Stimulated activated CD8-positive, alpha-beta memory T cell treated with anti-CD3 and anti-CD28 coated beads, Interleukin-4, amount 100 ng/mL, for 1 hour (primary cell): ENCODE measurements at regions not wholly inside any gene's neighbourhood (a gene's known extent, or its start where the extent isn't known, plus 50 kb on each side); places are given as distances from the start of the nearest gene placed in this dataset.
"Not testable (repeated sequence)": the region's sequence is repeated elsewhere in the genome, so short reads cannot be mapped to it uniquely, and the experiment has no call there.

Source experiments
- DNase-seq, 2 donors: peaks; one replicate each; pipeline ENCODE4 v3.0.0-alpha.2; 2020; ENCODE audit warnings: low read depth in 2 of 2, low spot score in 1 of 2

DNA sequence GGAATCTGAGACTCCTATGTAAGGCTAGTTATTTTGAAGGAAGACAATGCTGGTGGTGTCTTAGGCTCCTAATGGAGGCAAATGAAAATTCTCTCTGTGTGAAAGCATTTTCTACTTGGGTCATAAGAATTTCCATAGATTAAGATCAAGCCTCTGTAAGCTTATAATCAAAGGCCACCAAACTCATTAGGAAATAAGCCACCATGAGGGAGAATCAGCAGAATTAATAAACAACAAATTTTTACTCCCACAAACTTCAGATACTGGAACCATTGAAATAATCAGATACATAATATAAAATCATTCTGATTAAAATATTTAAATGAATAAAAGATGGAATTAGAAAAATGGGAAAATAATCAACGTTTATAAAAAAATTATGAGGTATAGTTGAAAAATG lies 178.7 kb downstream of the NPIPA8 start:
- DNase-seq = not testable (repeated sequence)

DNA sequence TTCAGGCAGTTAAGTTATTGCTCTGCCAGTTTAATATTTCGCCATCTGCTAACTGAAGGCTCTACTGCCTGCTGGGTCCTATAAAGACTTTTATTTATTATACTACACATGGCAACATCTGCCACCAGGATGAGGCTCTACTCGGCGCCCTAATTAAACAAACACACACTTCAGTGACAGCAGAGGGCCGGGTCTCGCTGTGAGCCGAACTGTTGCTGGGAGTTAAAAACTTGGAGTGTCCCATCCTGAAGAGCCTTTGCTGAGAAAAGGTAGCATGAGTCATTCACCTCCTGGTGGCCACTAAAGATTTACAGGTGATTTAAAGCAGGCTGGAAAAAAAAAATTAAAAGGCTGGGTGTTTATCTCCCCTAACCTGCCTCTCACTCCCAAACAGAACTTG lies 183.7 kb downstream of the NPIPA8 start:
- not testable (repeated sequence) for DNase-seq

DNA sequence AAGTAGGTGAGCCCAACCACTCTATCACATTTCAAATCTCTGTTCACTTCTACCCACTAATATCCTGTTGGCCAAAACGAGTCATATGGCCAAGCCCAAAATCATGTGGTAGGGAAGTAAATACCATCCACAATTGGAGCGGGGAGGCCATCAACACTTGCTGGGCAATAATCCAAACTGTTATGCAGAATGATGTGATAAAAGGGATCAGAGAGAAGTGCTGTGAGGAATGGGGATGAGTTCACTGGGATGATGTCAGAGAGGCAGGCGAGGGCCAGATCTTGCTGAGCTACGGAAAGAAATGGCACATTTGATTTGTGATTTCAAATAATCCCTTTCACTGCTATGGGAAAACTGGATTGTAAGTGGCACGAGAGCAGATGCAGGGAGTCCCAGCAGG lies 188.4 kb downstream of the NPIPA8 start:
- not testable (repeated sequence) for DNase-seq

DNA sequence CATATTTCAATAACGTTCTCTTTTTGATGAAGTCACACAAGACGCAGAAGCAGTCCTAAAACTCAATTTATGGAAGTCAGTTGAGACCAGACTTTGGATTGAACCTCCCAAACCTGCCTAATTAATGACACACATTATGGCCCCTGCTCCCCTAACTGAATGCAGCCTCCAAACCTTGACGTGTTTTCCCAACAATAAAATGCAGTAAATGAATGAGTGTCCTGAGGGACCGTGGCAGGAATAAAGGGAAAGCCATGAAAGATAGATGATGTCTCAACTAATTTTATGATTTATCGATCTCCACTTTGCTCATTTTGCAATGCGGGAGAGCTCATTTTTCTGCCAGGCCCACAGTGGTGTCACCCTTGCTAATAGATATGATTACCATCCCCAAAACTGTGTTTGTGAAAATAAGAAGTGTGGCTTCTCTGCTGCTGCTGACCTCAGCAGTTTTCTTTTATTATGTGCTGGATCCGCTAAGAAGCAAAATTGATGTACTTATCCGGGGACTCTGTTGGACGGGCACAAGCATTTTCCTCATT lies 189.9 kb downstream of the NPIPA8 start:
- not testable (repeated sequence) for DNase-seq

DNA sequence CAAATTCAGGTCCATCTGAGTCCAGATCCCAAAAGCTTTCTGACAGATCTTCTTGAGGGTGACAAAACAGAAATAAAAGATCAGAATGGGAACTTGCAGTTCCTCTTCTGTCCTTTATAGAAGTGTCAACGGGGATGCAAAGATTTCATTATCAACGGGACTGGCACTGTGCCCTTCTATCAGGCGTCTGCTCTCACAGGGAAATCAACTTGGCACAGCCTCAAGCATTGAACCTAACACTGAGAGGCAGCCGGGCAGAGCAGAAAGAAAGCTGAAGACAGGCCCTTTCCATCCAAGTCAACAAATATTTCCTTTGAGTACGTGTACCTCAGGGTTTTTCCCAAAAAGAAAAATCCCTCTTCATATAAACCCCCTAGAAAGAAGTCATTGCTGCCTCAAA lies 194.5 kb downstream of the NPIPA8 start:
- not testable (repeated sequence) for DNase-seq

DNA sequence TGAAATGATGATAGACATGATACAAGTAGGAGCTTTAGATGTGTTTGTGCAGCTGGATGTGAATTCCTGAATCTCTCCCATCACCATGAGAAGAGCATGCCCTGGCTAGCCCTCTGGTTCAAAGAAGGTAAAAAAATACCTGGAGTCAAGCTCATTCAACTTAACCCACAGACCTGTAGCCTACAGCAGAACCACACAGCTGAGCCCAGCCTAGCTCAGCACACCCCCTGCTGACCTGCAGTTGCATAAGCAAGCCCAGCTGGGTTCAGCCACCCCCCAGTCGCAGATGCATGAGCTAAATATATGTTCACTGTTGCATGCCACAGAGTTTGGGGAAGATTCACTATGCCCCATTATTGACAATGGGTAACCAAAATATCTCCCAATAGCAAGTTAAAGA lies 200.2 kb downstream of the NPIPA8 start:
- not testable (repeated sequence) for DNase-seq

DNA sequence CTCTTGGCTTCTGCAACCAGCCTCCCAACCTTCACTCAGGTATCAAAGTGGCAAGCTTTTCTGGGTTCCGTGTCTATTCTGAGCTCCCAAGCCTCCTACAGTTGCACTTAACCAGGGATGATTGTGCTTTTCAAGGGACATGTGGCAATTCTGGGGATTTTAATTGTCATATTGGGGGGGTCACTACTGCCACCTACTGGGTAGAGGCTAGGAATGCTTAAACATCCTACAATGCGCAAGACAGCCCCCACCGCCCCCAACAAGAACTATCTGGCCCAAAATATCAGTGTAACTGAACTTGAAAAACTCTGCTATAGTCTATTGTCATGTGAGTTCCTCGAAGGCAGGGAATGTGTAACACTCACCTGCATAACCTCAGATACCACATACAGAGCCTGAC lies 201.5 kb downstream of the NPIPA8 start:
- not testable (repeated sequence) for DNase-seq

DNA sequence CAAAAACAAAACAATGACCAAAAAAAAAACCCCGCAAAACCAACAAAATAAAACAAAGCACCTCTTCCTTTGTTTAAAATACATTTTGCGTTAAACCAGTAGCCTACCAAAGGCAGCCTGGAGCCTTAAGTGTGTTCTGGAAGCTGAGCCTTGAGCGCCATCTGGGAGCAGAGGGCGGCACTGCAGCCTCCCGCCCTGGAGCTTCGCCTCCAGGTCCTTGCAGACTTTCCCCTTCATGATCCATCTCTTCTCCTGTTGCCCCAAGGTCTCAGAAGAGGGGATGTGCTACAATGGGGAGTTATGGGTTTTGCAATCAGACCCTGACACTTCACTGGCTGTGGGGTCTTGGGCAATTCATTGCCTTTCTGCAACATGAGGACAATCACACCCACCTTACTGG lies 204.9 kb downstream of the NPIPA8 start:
- DNase-seq = not testable (repeated sequence)

DNA sequence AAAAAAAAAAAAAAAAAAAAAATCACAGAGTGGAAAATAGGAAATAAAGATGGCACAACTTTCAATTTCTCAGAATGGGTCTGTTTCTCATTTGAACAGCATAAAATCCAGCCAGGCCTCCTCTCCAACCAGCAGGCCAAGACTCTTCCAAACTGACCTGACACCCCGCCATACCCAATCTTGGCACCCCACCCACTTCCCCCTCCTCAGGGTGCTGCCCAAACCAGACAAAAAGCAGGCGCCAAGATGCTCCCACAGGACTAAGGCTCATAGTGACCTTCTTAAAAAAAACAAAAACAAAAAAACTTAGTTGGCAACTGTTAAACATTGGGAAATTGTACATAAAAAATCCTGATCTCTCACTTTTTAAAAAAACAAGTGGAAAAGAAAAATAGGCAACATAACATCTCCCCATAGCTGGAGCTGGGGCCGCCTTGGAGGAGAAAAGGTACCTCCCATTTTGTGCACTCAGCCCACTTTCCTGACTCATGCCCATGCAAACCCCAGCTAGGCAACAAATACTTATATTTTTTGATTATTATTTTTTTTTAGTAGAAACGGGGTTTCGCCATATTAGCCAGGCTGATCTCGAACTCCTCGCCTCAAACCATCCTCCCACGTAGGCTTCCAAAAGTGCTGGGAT lies 205.9 kb downstream of the NPIPA8 start:
- not testable (repeated sequence) for DNase-seq

DNA sequence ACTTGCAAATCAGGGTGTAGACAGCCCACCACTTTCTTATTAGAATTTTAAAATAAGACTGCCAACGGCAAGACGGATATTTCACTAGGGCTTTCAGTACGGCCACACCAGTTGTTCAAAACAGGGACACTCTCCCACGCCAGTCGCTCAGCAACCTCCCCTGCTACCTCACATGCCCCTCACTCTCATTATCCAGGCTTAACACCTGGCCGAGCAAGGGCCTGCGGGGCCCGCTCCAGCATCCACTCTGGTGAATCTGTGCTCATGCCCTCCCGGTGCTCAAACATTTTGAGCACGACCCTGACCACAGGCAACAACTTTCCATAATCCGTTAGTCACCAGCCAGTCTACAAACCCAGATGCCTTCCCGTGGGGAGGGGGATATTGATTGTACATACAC lies 209.5 kb downstream of the NPIPA8 start:
- DNase-seq = not testable (repeated sequence)

DNA sequence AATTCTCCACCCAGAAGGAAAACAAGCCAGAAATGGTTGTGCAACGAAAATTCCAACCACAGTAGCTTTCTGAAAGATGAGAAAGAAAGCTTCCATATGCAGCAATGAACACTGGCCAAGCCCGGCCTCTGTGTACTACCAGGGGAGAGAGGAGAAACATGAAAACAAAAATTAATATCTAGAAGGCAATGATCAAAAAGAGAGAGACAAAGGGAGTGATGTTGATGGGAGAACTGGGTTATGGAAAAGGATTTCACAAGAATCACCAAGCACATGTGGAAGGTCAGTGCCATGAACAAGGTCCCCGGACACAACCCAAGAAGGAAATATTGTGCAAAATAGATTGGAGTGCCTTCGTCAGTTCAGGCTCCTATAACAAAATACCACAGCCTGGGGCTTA lies 217.4 kb downstream of the NPIPA8 start:
- not testable (repeated sequence) for DNase-seq

DNA sequence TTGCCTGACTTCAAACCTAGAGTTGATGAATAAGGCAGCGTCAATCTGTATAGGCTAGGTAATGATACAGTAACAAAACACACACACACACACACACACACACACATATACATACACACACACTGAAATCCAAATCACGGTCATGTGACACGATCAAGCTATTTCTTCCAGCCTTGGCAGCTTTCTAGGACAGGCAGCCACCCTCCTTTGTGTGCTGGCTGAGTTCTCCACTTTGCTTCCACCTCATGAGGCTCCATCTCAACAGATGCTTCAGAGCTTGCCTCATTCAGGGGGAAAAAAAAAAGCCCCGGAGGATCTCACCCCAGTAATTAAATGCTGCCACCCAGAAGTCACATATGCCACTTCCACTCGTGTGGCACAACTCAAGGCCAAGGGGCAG lies 217.9 kb downstream of the NPIPA8 start:
- not testable (repeated sequence) for DNase-seq

DNA sequence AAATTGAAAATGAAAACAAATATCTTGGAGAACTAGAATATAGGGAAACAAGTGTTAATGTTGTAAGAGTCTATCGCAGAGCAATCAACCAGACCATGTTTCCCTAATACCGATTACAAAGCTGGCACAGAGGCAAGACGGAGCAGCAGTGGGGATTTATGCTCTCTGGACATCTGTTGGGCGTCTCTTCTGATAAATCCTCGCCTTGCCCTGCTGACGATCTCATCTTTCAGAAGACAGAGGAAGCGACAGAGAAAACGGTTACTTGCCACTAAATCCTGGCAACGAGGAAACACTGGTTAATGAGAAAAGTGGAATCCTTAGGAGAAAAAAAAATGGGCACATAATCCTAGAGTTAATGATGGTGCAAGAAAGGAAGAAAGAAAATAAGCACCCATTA lies 218.5 kb downstream of the NPIPA8 start:
- DNase-seq = not testable (repeated sequence)

DNA sequence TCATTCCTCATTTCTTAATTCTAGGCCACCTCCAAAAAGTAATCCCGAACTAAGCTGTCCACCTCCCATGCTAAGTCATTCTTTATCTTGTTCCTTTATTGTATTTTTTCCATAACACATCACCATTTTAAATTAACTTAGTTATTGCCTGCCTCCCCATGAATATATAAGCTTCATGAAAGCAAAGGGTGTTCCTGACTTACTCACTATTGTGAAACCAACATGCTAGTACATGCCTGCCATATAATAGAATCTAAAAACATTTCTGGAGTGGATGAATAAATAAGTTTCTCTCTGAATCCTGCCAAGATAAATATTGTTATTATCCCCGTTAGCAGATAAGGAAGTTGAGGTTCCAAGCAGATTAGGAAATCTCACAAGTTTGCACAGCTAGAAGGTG lies 232.1 kb downstream of the NPIPA8 start:
- not testable (repeated sequence) for DNase-seq

DNA sequence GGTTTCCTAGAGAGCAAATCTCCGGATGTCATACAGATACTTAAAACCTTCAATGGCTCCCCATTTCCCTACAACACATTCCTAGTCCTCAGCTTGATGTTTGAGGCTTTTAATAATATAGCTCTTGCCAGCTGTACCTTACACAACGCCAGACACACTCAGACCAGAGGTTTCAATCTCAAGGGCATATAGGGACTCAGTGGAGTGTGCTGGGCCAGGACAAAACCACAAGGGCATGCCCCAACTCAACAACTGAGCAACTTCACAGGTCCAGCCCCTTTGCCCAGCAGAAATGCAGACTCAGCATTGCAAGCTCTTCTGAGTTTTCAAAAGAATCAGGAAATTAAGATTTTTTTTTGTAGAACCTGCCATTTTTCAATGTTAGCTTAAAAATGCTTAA lies 235.5 kb downstream of the NPIPA8 start:
- DNase-seq = not testable (repeated sequence)

DNA sequence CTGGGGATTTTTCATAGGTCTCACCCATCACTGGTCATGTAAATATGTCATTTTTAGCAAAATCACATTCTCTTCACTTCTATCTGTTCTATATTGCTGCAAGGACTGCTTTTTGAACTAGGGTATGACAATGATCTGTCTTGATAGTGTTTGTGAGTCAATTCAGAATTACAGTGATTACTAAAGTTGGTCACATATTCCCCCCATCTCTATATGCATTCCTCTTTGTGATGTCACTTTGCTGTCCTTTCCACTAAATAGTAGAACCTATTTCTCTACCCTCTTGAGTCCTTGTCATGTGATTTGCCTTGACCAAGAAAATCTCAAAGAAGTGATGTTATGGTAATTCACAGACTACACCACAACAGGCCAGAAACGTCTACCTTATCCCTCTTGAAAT lies 243.9 kb downstream of the NPIPA8 start:
- not testable (repeated sequence) for DNase-seq

DNA sequence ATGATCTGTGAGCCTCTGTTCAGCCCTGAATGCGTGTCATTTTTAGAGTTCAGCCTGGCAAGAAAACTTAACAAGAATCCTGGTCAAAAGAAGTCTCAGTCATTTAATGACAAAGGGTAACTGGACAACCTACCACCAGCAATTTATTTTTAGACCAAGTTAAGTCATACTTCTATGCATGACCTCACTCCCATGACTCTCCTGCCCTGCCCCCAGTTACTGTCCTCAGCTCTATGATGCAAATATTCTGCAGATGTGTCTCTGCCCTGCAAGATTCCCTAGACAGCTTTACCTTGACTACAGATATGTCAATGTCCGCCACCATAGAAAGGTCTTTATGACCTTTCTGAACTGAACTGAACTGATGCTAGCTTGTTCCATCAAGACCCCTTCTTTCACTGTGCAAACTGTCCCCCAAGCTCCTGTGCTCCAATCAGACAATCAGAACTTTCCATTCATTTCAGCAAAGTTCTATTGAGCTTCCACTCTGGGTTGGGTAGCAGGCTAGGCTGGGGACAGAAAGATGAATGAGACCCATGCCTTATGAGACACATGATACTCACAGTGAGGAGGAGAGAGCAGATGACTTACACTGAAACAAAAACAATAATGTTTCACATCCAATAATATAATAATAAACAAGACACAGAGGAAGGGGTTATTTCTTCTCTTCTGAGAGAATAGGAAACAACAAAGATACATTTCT lies 255.7 kb downstream of the NPIPA8 start:
- not testable (repeated sequence) for DNase-seq

DNA sequence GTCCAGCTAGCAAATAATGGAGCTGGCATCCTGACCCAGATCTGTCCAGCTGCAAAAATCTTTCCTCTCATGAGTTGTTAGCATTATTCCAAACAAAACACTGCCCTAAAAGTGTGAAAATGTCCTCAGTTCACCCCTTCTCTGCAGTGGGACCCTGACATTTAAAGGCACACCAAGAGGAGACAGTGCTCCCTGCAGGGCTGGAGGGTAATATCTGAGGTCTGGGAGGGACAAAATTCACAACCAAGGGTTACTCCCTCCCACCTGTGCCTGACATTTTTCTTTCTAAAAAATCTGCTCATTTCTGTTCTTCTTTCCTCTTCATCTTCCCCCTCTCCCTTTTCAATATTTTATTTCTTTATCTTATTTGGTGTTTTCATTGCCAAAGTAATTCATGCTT lies 258.6 kb downstream of the NPIPA8 start:
- not testable (repeated sequence) for DNase-seq

DNA sequence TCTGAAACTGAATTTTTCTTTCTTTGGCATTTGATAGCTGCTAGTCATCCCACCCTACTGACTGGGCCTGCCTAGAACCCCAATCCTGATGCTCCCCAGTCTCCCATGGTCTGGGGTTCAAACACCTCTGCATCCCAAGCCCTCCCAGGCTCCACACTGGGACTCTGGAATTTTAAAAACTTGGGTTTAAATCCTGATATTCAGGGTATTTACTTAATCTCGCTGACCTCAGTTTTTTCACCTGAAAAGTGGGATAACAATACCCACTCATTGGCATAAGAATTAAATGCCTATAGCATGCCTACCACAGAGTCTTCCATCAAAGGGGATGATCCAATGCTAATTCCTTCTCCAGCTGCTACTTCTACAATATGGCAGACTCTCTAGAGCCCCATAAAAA lies 264.4 kb downstream of the NPIPA8 start:
- no peak for DNase-seq

DNA sequence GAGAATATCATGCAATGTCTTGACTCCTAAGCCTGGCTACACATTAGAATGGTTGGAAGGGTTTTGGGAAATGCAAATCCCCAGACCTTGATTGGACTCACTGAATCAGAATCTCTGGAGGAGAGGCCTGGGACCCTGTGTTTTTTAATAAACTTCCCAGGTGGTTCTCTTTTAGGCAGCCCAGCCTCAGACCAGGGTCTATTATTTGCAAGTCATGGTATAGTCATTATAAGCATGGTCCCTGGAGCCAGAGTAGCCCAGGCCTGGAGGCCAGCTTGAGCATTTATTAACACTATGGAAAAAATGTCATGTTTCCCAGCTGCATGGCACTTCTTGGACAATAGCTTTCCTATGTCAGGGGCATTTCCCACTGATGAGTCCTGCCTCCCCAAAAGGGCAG lies 266.9 kb downstream of the NPIPA8 start:
- DNase-seq = no peak

DNA sequence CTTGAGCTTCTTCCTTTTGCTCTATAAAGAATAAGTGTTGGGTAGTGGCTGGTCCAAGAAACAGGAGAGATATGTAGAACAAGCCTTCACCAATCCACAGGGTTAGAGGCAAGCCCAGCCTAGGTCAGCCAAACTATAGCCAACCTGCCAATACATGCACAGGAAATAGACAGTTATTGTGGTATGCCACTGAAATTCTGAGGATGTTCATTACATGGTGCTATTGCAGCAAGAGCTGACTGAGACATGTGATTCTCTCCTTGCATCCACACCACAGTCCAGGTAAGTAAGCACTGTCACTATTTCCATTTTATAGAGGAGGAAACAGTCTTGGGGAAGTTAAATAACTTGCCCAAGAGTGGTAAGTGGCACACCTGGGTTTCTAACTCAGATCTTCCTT lies 268.1 kb downstream of the NPIPA8 start:
- DNase-seq = no peak

DNA sequence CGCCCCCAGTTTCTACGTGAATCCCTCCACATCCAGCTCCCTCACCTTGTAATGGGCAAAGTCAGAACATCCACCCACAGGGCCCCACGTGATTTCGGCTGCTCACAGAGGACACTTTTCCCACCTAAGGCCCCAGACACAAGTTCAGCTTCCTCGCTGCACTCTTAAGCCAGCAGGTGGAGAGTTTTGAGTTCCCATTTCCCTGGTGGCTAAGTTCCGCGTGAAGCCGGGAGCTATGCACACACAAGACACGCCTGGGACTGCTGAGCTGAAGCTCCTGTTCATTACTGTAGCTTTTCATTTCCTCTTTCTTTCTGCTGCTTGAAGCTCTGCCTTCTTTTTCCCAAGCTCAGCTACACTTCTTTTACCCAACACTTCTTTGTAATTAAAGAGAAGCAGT lies 273.8 kb downstream of the NPIPA8 start:
- DNase-seq = no peak

DNA sequence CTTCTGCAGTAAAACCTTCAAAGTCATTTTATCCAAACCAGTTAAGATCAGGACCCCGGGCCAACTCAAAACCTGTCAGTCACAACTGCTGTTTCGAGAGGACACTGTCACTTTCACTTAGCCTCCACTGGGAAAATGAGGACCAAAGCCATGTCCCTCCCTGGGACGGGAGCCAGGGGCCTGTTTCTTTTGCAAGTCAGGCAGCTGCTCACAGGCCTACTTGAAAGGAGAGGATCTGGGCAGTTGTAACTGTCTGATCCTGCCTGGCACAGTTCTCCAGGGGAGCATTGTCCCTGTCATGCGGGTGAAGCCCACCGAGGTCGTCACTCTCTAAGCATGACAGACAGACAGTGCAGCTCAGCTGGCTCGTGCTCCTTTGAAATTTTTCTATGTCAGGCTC lies 276.2 kb downstream of the NPIPA8 start:
- no peak for DNase-seq
